Esophagus squamous epithelium (tissue), 4 donors: ENCODE measurements at regions not wholly inside any gene's neighbourhood (a gene's known extent, or its start where the extent isn't known, plus 50 kb on each side); places are given as distances from the start of the nearest gene placed in this dataset.

Experiments
- POLR2A ChIP-seq, 4 donors: fragments of 450-650 bp; IDR thresholded peaks; one replicate each; pipeline ENCODE4 v1.6.1; 2017; ENCODE audit warnings: antibody characterized with exemption in 4 of 4, mild to moderate bottlenecking in 4 of 4, moderate library complexity in 3 of 4
- TF ChIP-seq, protein P1 (sequence below), 6 experiments: fragments of 450-650 bp in 4 of 6; fragments of 200-600 bp in 2 of 6; sonication (generic) in 2 of 6; IDR thresholded peaks; one replicate each; pipeline ENCODE4 v1.5.1; 2016 to 2019; ENCODE audit warnings: antibody characterized with exemption in 6 of 6, mild to moderate bottlenecking in 4 of 6, moderate library complexity in 4 of 6

- TF ChIP-seq, protein P1, sequence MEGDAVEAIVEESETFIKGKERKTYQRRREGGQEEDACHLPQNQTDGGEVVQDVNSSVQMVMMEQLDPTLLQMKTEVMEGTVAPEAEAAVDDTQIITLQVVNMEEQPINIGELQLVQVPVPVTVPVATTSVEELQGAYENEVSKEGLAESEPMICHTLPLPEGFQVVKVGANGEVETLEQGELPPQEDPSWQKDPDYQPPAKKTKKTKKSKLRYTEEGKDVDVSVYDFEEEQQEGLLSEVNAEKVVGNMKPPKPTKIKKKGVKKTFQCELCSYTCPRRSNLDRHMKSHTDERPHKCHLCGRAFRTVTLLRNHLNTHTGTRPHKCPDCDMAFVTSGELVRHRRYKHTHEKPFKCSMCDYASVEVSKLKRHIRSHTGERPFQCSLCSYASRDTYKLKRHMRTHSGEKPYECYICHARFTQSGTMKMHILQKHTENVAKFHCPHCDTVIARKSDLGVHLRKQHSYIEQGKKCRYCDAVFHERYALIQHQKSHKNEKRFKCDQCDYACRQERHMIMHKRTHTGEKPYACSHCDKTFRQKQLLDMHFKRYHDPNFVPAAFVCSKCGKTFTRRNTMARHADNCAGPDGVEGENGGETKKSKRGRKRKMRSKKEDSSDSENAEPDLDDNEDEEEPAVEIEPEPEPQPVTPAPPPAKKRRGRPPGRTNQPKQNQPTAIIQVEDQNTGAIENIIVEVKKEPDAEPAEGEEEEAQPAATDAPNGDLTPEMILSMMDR (IDR thresholded peaks at IDR 0.05) = no peak
- no peak for TF ChIP-seq POLR2A (IDR thresholded peaks at IDR 0.05)
Measured at GRCh38 chr3:16675805-16676204, 70.6 kb upstream of the DAZL start.
